Inferior parietal cortex (tissue), 1 donor: ENCODE measurements at regions not wholly inside any gene's neighbourhood (a gene's known extent, or its start where the extent isn't known, plus 50 kb on each side); places are given as distances from the start of the nearest gene placed in this dataset.

Source experiments
- DNase-seq: peaks from one replicate; pipeline ENCODE4 v3.0.0-alpha.2; 2016; ENCODE audit errors: extremely low spot score

DNA sequence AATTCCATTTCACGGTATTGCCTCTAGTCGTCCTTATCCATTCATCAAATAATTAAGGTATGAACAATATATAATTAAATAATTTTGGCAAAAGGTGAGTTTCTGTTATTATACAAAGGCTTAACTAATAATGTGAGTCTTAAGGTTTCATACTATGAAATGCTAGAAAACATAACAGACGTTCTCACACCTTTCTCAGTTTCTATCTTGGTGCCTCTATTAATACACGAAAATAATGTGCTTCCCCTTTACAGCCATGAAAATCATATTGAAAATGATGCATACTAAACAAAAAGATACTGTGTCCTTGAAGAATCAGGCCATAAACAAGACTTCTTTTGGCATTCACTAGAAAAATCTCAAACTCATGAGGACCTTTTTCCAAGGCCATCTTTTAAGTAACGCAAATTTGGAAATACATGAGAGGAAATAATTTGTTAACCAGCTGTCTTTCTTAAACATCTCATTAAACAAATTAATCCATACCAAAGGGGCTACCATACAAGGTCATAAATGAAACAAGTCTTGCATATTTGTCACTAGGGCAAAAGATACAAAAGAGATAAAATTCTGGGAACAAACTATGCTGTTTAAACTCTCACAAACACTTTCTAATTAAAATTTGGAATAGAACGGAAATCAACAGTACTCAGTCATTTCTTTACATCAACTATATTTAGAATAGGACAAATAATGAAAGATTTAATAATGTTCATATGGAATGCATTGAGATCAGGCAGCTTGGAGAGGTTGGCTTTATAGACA is 53.9 kb upstream of the CAV2 start:
- no peak for DNase-seq

DNA sequence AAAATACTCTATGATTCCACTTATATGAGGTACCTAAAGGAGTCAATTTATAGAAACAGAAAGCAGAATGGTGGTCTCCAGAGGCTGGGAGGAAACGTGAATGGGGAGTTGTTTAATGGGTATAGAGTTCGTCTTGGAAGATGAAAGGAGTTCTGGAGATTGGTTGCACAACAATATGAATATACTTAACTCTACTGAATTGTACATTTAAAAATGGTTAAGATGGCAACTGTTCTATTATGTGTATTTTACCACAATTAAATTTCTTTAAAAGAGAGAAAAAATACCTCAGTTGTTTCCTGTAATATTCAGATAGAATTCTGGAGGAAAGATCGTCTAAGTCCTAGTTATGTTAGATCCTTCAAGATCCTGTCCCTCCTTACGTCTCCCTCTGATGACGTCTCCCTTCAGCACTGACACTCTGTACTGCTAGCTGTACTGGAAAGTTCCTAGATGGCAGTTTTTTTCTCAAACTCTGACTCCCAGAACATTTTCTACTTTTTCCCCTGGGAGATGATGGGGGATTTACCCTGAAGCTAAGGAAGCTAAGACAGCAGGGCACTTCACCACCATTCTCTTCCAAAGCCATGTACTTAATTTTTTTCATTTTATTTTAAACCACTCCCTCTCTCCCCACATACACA is 53.2 kb upstream of the CAV2 start:
- no peak for DNase-seq

DNA sequence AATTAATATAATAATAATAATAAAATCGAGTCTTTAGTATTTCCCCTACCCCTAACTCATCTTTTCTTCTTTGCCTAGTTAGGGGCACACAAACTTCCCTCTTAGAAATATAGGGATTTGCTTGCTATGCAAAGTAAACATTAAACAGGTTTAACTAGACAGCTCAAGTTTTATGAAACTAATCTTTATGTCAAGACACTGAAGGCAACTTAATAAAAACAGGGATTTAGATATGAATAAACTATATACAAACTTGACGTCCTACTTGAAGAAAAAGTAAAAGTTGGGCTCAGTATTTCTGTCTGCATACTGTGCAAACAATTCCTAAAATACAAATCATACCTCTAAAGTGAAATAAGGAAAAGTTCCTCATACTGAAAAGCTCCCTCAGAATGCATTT is 52.1 kb upstream of the CAV2 start:
- DNase-seq: no peak

DNA sequence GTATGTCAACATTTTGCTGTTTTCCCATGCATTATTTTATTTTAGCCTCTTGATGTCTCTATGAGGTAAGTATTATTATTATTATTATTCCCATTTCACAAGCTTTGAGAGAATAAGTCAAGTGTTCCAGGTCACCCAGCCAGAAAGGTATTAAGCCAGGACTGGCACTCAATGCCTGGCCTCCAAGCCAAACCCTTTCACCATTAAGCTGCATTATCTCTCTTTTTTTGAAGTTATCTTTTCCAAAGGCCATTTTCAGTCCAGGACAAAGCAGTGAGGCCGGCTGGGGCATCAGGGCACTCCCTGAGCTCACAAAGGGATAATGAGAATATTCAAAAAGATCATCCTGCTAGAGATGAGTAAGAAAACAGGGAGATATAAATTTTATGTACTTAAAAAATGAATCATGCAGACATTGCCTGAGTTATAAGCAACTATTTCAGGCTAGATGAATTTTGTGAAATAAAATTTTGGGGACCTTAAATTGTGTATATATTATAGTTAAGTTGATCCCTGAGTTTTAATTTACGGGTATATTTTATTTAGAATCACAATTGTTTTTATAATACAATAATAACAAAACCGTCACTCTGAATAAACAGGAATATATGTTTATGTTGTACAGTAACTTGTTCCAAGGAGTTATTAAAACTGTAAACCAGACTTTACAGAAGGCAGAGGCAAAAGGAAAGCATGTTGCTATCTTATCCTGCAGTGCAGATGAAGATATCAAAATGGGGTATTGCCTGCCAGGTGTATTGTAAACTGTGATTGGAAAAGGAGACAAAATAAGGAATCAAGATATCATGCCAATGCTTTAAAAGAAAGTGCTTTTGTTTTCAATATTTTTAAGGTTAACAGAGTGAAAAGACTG is 51.3 kb upstream of the CAV2 start:
- DNase-seq: no peak

DNA sequence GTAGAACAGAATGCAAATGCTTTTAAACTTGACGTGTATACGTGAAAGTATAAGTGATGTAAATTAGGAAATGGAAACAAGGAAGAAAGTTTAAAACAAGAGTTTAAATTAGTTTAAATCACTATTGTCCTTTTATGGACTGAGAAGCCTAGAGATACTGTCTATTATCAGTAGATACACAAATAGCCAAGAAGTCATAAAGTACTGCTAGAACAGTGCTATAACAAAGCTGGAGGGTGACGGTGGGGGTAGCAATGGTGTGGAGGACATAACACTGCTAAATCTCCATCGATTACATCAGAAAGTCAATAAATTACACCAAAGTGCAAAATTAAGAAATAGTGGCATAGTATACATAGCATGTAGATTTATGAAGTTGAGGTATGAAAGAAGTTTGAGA is 50.1 kb upstream of the CAV2 start:
- DNase-seq: no peak
